HG03095 (cell line): ENCODE measurements at regions not wholly inside any gene's neighbourhood (a gene's known extent, or its start where the extent isn't known, plus 50 kb on each side); places are given as distances from the start of the nearest gene placed in this dataset.

ENCODE experiments used
- ATAC-seq: cut with Tn5 transposase; IDR thresholded peaks from one replicate; pipeline ENCODE4 v1.9.1; 2021; ENCODE audit warnings: moderate library complexity; ENCODE audit not compliant: unreplicated experiment

DNA sequence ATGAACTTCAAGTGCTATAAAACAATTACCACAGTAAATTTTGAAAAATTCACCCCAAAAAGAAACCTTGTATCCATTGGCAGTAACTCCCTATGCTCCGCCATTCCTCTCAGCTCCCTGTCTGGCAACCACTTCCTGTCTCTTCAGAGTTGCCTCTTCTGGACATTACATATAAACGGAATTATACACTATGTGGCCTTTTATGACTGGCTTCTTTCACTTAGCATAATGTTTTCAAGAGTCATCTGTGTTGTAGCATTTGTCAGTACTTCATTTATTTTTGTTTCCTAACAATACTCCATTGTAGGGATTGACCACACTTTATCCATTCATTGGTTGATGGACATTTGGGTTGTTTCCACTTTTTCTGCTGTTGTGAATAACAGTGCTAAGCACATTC, 50.1 kb downstream of the CEP43 start:
- no peak for ATAC-seq

DNA sequence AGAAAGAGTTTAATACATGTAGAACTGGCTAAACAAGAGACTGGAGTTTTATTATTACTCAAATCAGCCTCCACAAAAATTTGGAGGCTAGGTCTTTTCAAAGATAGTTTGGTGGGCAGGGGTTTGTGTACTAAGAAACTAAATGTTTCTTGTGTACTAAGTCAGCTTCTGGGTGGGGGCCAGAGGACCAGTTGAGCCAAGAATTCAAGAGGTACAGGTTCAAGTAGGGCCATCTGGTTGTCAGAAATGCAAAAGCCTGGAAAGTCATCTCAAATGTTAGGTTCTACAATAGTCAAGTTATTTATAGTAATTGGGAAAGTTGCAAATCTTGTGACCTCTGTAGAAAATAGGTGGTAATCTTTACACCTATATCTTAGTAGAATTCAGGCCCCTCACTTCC, 51.7 kb downstream of the CEP43 start:
- ATAC-seq, result no peak

DNA sequence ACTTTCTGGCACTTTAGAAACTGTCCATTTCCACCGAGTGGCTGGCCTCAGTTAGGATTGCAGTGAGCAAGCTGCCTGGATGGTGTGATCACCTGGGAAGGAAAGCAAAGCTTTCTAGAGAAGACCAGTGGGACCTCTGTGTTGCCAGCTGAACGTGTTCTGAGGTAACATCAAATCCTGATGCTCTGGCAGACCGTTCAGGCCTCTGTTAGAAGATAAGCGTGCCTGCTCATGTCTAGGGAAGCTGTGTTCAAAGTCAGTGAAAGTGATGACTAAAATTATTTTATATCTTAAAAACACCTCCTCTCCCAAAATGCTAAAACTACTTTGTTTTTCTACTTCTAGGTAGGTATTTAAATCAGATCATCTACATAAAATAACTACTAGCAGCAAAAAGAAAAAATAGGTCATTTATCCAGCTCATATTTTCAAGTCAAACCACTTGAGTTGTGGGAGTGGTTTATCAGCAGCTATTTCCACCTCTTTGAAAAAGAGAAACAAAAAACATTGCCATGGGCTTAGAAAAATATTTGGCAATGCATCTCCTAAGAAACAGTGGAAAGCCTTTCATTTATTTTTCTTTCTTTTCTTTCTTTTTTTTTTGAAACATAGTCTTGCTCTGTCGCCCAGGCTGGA, 54.8 kb downstream of the CEP43 start:
- no peak for ATAC-seq

DNA sequence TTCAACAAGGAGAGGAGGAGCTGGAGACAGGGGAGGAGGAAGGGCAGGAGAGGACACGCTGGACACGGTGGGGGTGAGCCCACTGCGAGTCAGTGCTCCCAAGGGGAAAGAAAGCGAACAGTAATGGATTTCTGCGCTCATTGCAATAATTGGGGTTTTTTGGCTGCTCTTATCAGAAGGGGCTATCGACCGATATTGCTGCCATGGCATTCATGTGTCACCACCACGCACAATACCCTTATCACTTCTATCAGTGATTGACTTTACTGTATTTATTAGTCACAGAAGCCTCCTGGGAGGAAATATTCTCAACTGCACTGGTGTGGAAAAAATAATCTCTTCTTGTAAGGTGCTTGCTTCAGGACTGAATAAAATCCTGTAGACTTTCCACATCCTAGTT, 55.8 kb downstream of the CEP43 start:
- no peak for ATAC-seq

DNA sequence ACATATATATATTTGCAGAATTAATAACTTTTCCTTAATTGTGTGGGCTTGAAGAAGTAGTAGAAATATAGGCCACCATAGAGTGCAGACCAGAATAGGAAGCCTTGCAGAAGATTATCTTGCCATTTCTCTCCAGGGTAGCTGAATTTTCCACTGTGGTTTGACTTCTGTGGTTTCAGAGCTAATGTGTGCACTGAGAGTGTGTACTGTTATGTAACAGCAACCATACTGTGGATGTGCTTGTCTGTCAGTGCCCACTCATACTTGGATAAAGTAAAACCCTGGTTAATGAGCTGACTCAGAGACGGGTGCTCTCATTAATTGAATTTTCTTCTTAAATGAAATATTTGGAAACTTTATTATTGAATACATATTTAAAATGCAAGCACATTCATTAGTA, 57.2 kb downstream of the CEP43 start:
- ATAC-seq, result peak; percentile 91

DNA sequence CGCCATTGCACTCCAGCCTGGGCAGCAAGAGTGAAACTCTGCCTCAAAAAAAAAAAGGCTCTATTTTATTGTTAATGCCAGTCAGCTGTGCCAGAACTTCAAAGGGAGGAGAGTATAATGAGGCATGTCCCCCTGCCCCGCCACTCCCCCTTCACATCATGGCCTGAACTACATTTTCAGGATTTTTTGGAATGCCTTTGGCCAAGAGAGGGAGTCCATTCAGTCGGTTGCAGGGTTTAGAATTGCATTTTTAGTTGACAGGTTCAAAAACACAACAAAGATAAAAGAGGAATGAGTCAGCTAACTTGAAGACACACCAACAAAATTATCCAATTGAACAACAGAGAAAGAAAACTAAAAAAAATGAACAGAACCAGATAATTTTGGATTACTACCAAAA, 59.1 kb downstream of the CEP43 start:
- no peak for ATAC-seq
